Astrocyte of the cerebellum (primary cell): ENCODE measurements at regions not wholly inside any gene's neighbourhood (a gene's known extent, or its start where the extent isn't known, plus 50 kb on each side); places are given as distances from the start of the nearest gene placed in this dataset.

Source experiments
- DNase-seq: peaks from one replicate; pipeline ENCODE4 v3.0.0-alpha.2; 2011; ENCODE audit warnings: low read depth
- H3K4me3 ChIP-seq: 2 replicates; pipeline ENCODE4 v1.5.1; 2011; ENCODE audit warnings: mild to moderate bottlenecking, low read depth, low read length, moderate library complexity
- CTCF ChIP-seq: IDR thresholded peaks from 2 replicates; pipeline ENCODE4 v1.5.1; 2012; ENCODE audit warnings: low read length, low read depth, moderate library complexity, mild to moderate bottlenecking; ENCODE audit errors: missing control alignments
- in situ Hi-C: cut with HindIII; loops from 2 replicates; pipeline ENCODE4 v1.10.0; 2017; ENCODE audit warnings: low sequenced_read_pairs

- in situ Hi-C loops = no loop called here
Measured at GRCh38 chr6:19463925-19464324, 373.2 kb upstream of the ID4 start.

GRCh38 chr6:19465256-19465655, 371.9 kb upstream of the ID4 start:
- no peak overlapping the region for H3K4me3 ChIP-seq
- no peak for DNase-seq
- no peak for TF ChIP-seq CTCF
- in situ Hi-C loops = no loop called here

More at GRCh38 chr6:19463925-19464324, 373.2 kb upstream of the ID4 start:
- no peak overlapping the region for H3K4me3 ChIP-seq
- no peak for DNase-seq
- TF ChIP-seq CTCF = no peak

GRCh38 chr6:19465760-19466159, 371.4 kb upstream of the ID4 start:
- H3K4me3 ChIP-seq = no peak overlapping the region
- no peak for TF ChIP-seq CTCF
- in situ Hi-C loops = no loop called here
- peak; percentile 57 for DNase-seq

GRCh38 chr6:19470333-19470732, 366.8 kb upstream of the ID4 start:
- no peak for DNase-seq
- TF ChIP-seq CTCF = no peak
- H3K4me3 ChIP-seq = no peak overlapping the region
- in situ Hi-C loops = no loop called here

- in situ Hi-C loops = no loop called here
- DNase-seq = peak; percentile 97
- no peak overlapping the region for H3K4me3 ChIP-seq
- no peak for TF ChIP-seq CTCF
Measured at GRCh38 chr6:19472153-19472552, 365.0 kb upstream of the ID4 start.

- peak; percentile 26 for TF ChIP-seq CTCF
- H3K4me3 ChIP-seq = no peak overlapping the region
- no peak for DNase-seq
- in situ Hi-C loops = no loop called here
Measured at GRCh38 chr6:19472850-19473249, 364.3 kb upstream of the ID4 start.

GRCh38 chr6:19477563-19477962, 359.6 kb upstream of the ID4 start:
- in situ Hi-C loops = no loop called here
- no peak overlapping the region for H3K4me3 ChIP-seq
- no peak for DNase-seq
- no peak for TF ChIP-seq CTCF
